ENCODE measurements at regions not wholly inside any gene's neighbourhood (a gene's known extent, or its start where the extent isn't known, plus 50 kb on each side); places are given as distances from the start of the nearest gene placed in this dataset.

DNA sequence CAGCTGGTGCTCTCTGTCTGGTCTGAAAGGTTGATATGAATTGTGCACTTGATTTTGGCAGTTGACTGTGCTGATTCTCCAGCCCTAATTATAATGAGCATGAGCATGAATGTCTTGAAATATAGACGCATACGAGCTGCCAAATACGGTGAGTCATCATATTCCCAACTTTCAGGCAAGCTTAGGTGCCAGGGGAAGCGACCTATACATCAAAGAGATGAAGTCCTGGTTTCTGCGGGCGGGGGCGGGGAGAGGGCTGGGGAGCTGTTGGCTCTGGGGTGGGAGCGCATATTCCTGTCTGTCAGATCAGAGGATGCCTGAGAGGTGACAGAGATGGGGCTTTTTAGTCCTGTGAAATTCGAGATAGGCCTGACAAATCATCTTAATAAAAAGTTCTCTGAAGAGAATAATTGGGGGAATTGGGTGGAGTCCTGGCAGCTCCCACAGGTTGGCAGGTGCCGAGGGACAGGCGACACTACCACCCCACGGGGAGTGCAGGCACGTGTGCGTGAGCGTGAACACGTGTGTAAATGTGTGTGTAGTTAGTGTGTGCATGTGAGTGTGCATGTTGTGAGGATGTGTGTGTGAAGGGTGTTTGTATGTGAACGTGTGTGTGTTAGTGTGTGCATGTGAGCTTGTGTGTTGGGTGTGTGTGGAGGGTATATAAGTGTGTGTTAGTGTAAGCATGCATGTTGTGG lies 865.3 kb downstream of the TBC1D22A start:
- Histone ChIP-seq H3K27me3 (peaks cover 0 to 43% (median 0%) of the 10 kb centered on the region in 3 donors), H3K4me1 (peaks cover 0 to 6% (median 0%) of the 10 kb centered on the region in 4 donors), H3K36me3 (no peaks in the 10 kb centered on the region), H3K4me3 (no peak overlapping the region), H3K9me3 (no peaks in the 10 kb centered on the region), H3K27ac (no peak overlapping the region)
- intact Hi-C loops (cut with DNase I; ENCODE audit: low total_unique reads) = no loop called here
- 63 to 71% (median 68%) methylated on average over 15 to 17 of the region's 17 CpGs for whole genome bisulfite sequencing, 5 donors
- peak in 1 of 2 donors; percentile 35 for DNase-seq
- TF ChIP-seq POLR2A (IDR thresholded peaks at IDR 0.05) (no peak), EP300 (IDR thresholded peaks at IDR 0.05) (no peak), POLR2AphosphoS5 (IDR thresholded peaks at IDR 0.05) (no peak)
- TF ChIP-seq, protein P1, sequence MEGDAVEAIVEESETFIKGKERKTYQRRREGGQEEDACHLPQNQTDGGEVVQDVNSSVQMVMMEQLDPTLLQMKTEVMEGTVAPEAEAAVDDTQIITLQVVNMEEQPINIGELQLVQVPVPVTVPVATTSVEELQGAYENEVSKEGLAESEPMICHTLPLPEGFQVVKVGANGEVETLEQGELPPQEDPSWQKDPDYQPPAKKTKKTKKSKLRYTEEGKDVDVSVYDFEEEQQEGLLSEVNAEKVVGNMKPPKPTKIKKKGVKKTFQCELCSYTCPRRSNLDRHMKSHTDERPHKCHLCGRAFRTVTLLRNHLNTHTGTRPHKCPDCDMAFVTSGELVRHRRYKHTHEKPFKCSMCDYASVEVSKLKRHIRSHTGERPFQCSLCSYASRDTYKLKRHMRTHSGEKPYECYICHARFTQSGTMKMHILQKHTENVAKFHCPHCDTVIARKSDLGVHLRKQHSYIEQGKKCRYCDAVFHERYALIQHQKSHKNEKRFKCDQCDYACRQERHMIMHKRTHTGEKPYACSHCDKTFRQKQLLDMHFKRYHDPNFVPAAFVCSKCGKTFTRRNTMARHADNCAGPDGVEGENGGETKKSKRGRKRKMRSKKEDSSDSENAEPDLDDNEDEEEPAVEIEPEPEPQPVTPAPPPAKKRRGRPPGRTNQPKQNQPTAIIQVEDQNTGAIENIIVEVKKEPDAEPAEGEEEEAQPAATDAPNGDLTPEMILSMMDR (IDR thresholded peaks at IDR 0.05) = no peak

DNA sequence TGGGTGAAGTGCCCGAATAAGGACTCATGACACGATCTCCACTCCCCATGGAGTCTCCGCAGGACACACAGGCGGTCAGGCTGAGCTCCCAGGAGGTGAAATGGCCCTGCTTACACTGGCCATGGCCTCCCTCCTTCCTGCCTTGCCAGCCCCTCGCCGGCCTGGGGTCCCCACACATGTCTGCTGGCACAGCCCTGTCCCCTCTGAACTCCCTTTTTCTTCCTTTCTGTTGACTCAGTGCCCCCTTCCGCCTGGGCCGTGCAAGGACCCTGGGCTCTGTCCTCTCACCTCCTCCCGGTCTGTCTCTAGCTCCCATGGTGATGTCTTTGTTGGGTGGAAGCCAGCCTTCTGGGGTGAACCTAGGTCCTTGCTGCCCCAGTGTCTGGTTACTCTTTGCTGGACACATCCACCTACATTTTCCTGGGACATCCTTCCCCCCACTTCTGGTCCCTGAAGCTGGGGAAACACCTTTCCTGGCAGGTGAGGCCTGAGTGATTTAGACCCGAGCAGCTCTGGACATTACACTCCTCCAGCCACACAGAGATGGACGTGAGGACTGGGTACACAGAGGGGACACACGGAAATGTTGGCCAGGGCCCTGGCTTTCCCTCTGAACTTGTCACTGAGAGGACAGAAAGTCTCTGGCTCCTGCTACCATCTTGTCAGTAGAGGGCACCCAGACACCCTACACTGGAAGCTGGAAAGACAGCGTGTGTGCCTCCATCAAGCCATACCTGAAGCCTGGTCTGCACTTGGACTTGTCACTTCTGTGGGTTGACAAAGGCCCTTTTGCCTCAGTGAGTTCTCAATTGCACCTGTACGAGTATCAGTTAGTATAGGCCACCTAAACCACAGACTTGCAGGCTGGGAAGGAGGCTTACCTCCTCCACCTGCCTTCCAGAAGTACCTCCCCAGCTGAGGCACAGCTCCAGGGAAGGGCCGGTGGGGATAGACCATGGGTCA lies 864.3 kb downstream of the TBC1D22A start:
- Histone ChIP-seq H3K27ac (no peak overlapping the region), H3K4me1 (peaks cover 0 to 6% (median 0%) of the 10 kb centered on the region in 4 donors), H3K36me3 (no peaks in the 10 kb centered on the region), H3K4me3 (no peak overlapping the region), H3K9me3 (no peaks in the 10 kb centered on the region), H3K27me3 (peaks cover 0 to 50% (median 0%) of the 10 kb centered on the region in 3 donors)
- TF ChIP-seq EP300 (IDR thresholded peaks at IDR 0.05) = no peak
- TF ChIP-seq, protein P1 (IDR thresholded peaks at IDR 0.05) = no peak
- TF ChIP-seq POLR2AphosphoS5 (IDR thresholded peaks at IDR 0.05) = no peak
- no peak for TF ChIP-seq POLR2A (IDR thresholded peaks at IDR 0.05)
- 74 to 82% (median 79%) methylated on average over 11 to 15 of the region's 15 CpGs for WGBS, 5 donors
- intact Hi-C loops (cut with DNase I; ENCODE audit: low total_unique reads) = no loop called here
- DNase-seq = no peak

DNA sequence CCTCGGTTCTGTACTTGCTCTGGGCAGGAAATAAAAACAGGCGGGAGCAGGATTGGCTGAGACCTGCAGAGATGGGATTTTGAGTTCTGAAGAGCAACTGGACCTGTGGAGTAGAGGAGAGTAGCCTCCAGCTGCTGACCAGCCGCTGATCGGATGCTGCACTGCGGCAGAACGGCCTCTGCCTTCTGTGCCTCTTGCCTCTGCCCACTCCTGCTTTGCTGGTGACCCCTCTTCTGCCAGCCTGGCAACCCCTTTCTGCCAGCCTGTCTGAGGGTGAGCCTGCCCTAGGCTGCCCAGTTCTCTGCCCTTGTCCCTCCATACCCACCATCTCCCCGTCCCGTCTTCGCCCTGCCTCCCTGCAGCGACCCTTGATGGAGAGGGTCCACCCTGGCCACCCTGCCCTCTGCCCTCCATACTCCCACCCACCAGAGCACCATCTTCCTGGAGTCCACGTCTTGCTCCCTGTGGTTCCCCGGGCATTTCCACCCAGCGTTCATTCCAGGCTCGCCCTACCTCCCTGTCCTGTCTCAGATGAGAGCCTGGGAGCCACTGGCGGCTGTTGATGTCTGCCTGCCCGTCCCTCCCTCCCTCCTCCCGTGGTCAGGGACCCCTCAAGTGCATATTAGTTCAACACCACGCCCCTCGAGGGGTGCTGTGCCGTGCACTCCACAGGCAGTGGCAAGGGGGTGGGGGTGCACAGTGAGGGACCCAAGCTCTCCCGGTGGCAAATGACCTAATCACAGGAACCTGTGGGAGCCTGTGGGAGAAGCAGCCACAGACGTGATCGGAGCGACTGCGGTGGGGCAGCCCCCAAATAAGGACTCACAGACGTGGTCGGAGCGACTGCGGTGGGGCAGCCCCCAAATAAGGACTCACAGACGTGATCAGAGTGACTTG lies 863.3 kb downstream of the TBC1D22A start:
- no peak for DNase-seq
- Histone ChIP-seq H3K4me3 (no peak overlapping the region), H3K36me3 (no peaks in the 10 kb centered on the region), H3K27me3 (peaks cover 0 to 59% (median 0%) of the 10 kb centered on the region in 3 donors), H3K4me1 (peaks cover 0 to 6% (median 0%) of the 10 kb centered on the region in 4 donors), H3K9me3 (no peaks in the 10 kb centered on the region), H3K27ac (no peak overlapping the region)
- WGBS, 5 donors = 70 to 86% (median 82%) methylated on average over 28 to 30 of the region's 30 CpGs
- TF ChIP-seq POLR2A (IDR thresholded peaks at IDR 0.05) = no peak
- TF ChIP-seq EP300 (IDR thresholded peaks at IDR 0.05) = no peak
- TF ChIP-seq, protein P1 (IDR thresholded peaks at IDR 0.05) = no peak
- no peak for TF ChIP-seq POLR2AphosphoS5 (IDR thresholded peaks at IDR 0.05)
- intact Hi-C loops (cut with DNase I; ENCODE audit: low total_unique reads) = no loop called here

DNA sequence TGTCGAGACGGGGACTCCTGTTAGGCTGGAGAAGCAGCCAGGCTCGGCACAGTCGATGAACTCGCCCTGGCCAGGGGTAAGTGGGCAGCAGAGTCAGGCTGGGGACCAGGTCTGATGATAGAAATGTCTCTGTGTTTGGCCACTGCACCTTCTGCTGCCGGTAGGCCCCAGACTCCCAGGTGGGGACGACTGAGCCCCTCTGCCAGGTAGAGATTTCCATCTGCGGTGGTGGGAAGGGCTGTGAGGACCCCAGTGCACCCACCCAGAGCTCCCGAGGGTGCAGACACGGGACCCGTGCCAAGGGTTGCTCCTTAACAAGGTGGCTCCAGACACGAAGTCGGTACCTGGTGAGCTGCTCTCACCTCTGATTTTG lies 862.5 kb downstream of the TBC1D22A start:
- TF ChIP-seq POLR2AphosphoS5 (IDR thresholded peaks at IDR 0.05) = no peak
- TF ChIP-seq POLR2A (IDR thresholded peaks at IDR 0.05) = no peak
- TF ChIP-seq, protein P1 (IDR thresholded peaks at IDR 0.05) = no peak
- TF ChIP-seq EP300 (IDR thresholded peaks at IDR 0.05) = no peak
- DNase-seq = no peak
- 79 to 89% (median 80%) methylated on average over 5 to 13 of the region's 13 CpGs for WGBS, 5 donors

More for the DNA sequence above, 862.5 kb downstream of the TBC1D22A start:
- Histone ChIP-seq H3K27me3 (peaks cover 0 to 60% (median 0%) of the 10 kb centered on the region in 3 donors), H3K36me3 (no peaks in the 10 kb centered on the region), H3K4me3 (no peak overlapping the region), H3K4me1 (peaks cover 0 to 6% (median 0%) of the 10 kb centered on the region in 4 donors), H3K27ac (no peak overlapping the region), H3K9me3 (no peaks in the 10 kb centered on the region)
- intact Hi-C loops (cut with DNase I; ENCODE audit: low total_unique reads) = no loop called here
